ENCODE measurements at regions not wholly inside any gene's neighbourhood (a gene's known extent, or its start where the extent isn't known, plus 50 kb on each side); places are given as distances from the start of the nearest gene placed in this dataset.
A peak's percentile ranks its signal among the peaks of the same experiment; 100 is the strongest.
"Not testable (repeated sequence)": the region's sequence is repeated elsewhere in the genome, so short reads cannot be mapped to it uniquely, and the experiment has no call there.

DNA sequence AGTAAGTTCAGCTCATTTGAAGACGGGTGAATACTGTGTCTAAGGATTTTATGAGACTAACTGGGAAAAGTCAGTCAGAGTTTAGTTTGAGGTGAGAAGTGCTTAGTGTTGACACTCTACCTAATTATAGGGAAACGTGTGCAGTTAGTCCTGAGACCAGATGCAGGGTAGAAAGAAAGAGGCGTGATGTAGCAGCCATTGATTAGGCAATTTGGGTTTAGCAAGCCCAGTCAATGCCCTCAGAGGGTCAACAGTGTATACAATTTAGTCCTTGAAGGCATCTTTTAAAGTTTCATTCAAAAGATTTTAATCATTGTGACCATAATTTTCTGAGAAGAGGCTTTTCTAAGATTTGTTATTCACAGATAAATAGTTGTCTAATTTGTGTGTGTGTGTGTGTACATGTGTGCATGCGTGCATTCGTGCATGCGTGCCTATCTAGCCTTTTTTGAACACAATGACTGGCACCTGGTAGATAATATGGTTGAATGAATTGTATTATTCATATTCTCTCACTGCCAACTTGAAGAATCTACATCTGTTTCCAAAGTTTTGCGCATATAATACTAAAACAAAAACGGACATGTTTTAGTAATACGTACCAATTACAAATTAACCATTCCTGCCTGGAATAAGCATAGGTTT, 332.9 kb downstream of the SRGAP2C start:
- no peak for FAIRE-seq
- no peak for DNase-seq (ENCODE audit: insufficient read length, low spot score)

DNA sequence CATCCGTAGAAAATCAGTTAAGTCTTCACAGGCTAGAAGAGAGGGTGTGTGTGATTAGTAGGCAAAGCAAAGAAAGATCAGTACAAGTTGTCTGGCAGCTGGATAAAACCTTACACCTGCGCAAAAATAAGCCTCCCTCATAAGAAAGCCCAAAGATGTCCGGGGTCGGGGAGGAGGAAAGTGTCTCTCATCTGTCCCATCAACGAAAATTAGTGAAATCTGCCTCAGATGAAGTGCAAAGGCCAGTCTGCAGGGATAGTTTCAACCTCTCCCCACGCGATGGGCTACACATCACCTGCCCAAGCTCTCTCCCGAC, 333.9 kb downstream of the SRGAP2C start:
- FAIRE-seq, result no peak

GRCh38 chr1:121519042-121519755, 334.4 kb downstream of the SRGAP2C start:
- FAIRE-seq (no peak), DNase-seq (ENCODE audit: insufficient read length, low spot score) (no peak)

More for the DNA sequence above, 333.9 kb downstream of the SRGAP2C start:
- DNase-seq (ENCODE audit: insufficient read length, low spot score), result no peak

DNA sequence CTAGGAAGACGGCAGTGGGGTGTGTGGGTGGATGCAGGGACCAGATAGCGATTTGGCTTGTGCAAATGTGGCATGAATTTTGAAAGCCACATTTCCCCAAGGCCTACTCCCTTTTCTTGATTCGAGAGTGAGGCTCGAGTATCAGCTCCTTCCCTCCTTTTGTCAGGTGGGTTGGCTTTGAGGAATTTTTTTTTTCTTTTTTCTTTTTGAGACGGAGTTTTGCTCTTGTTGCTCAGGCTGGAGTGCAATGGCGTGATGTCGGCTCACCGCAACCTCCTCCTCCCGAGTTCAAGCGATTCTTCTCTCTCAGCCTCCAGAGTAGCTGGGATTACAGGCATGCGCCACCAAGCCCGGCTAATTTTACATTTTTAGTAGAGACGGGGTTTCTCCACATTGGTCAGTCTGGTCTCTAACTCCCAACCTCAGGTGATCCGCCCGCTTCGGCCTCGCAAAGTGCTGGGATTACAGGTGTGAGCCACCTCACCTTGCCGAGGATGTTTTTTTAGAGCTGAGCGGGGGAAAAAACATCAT, 335.0 kb downstream of the SRGAP2C start:
- not testable (repeated sequence) for FAIRE-seq; DNase-seq (ENCODE audit: insufficient read length, low spot score)

- FAIRE-seq (no peak), DNase-seq (ENCODE audit: insufficient read length, low spot score) (no peak)
Observed at GRCh38 chr1:121522061-121522759, 337.4 kb downstream of the SRGAP2C start.

DNA sequence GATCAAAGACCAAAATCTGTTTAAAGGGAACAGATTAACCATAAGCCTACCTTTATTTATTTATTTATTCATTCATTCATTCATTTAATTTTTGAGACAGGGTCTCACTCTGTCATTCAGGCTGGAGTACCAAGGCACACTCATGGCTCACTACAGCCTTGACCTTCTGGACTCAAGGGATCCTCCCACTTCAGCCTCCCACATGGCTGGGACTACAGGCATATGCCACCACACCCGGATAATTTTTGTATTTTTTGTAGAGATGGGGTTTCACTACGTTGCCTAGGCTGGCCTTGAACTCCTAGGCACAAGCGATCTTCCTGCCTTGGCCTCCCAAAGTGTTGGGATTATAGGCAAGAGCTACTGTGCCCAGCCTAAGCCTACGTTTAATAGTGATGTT, 338.3 kb downstream of the SRGAP2C start:
- not testable (repeated sequence) for FAIRE-seq; DNase-seq (ENCODE audit: insufficient read length, low spot score)

DNA sequence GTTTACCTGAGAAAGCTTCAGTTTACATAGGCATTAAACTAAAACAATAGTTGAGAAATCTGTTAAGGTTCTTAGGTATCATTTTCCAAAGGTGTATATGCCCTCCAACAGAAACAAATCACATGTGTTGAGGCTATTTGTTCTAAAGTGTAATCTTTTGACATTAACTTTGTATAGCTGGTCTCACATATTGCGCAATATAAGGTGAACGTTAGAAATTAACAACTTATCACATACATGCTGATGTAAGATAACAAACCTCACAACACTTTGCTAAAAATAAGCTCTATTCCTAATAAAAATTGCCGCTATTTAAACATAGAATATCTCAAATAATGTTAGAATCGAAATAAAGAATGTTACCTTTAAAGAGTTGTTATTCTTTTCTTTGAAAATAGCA, 340.6 kb downstream of the SRGAP2C start:
- DNase-seq (ENCODE audit: insufficient read length, low spot score) (no peak), FAIRE-seq (no peak)

GRCh38 chr1:121528958-121529357, 344.2 kb downstream of the SRGAP2C start:
- not testable (repeated sequence) for DNase-seq (ENCODE audit: insufficient read length, low spot score); FAIRE-seq

DNA sequence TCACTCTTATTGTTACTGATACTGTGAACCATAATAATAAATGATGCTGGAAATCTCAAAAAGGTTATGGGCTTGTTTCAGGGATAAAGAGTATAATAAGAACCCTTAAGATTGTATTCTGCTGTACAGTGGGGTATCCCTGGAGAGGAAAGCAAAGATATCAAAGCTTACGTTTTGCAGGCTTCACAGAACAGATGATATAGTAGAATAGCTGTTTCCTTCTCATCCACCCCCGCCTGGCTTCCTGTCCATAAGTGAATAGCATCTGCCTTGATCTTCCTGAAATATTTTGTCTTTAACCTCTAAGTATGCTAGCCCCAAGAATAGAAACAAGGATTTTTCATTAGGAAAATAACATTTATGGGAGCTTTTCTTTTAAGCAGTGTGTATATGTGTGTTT, 345.3 kb downstream of the SRGAP2C start:
- not testable (repeated sequence) for DNase-seq (ENCODE audit: insufficient read length, low spot score)
- FAIRE-seq, result peak; percentile 80

DNA sequence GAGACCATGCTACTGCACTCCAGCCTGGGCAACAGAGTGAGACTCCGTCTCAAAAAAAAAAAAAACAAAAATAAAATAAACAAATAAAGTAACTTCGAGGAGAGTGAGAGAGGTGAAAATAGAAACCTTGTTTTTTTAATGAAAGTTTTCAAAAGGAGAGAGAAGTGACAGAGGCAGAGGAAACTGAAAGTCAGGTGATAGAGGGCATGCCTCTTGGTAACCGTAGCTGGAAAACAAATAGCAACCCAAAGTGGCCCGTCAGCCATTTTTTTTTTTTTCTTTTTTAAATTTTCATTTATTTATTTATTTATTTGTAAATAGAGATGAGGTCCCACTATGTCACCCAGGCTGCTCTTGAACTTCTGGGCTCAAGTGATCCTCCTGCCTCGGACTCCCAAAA, 347.0 kb downstream of the SRGAP2C start:
- FAIRE-seq; DNase-seq (ENCODE audit: insufficient read length, low spot score): not testable (repeated sequence)

DNA sequence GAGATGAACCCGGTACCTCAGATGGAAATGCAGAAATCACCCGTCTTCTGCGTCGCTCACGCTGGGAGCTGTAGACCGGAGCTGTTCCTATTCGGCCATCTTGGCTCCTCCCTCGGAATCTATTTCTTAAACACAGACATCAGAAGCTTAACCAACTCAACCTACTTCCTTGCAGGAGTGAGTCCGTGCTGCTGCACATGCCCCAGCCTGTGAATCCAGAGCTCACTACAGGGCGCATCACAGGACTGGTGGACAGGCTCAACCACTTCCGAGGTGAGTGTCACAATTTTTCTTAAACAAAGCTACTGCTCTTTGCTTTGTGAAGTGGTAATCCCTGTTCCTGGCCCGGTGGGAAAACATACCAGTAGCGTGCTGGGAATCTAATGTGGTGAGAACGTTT, 353.4 kb downstream of the SRGAP2C start:
- DNase-seq (ENCODE audit: insufficient read length, low spot score); FAIRE-seq: not testable (repeated sequence)

- DNase-seq (ENCODE audit: insufficient read length, low spot score) (no peak), FAIRE-seq (no peak)
Observed at GRCh38 chr1:121538943-121539575, 354.3 kb downstream of the SRGAP2C start.

DNA sequence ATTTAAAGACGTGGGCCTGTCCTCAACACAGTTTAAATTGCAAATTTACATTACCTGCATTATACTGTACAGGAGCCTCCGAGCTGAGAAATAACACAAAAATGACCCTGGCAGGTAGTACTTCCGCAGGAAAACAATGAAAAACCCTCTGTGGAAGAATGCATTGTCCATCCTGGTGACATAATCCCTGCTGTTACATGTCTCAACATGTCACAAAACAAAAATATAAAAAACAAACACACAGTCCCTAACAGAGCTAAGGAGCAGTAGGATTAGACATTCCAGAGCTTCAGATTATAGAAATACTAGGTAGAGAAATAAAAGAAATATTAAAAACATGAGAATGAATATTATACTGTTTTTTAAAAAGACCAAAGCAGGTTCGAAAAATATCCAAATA, 359.2 kb downstream of the SRGAP2C start:
- not testable (repeated sequence) for DNase-seq (ENCODE audit: insufficient read length, low spot score); FAIRE-seq

- DNase-seq (ENCODE audit: insufficient read length, low spot score) (no peak), FAIRE-seq (no peak)
Observed at GRCh38 chr1:121544500-121544899, 359.7 kb downstream of the SRGAP2C start.

DNA sequence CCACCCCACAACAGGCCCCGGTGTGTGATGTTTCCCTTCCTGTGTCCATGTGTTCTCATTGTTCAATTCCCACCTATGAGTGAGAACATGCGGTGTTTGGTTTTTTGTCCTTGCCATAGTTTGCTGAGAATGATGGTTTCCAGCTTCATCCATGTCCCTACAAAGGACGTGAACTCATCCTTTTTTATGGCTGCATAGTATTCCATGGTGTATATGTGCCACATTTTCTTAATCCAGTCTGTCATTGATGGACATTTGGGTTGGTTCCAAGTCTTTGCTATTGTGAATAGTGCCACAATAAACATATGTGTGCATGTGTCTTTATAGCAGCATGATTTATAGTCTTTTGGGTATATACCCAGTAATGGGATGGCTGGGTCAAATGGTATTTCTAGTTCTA, 361.1 kb downstream of the SRGAP2C start:
- FAIRE-seq; DNase-seq (ENCODE audit: insufficient read length, low spot score): not testable (repeated sequence)

DNA sequence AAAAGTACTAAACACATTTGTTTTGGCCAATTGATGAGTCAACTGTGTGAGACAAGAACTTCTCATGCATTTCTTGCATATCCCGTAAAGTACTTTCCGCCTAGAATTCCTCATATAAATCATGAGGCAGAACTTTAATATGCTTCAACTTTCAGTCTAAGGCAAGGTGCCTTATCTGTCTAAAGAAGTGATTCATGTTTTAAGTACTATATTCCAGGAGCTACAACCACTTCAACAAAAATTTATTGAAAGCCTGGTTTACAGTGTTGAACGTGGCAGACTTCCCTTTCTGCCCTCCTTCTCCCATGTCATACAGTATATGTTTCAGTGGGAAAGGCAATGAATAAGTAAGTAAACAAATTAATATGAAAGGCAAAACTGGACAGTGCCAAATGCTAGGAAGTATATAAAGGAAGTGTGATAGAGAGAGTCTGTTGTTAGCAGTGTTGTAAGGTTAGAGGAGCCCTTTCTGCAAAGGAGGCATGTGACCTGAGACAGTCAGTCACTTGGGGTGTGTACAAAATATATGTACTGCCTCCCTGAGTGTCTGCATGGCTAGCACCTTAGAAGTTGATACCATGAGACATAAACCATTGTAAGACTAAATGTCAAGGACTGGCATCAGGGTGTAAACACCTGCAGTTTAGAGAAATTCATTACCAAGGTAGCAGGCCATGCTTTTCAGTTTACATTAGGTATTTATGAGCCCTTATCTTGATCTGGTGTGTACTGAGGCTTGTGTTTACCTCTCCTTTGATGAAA, 362.2 kb downstream of the SRGAP2C start:
- no peak for DNase-seq (ENCODE audit: insufficient read length, low spot score)

DNA sequence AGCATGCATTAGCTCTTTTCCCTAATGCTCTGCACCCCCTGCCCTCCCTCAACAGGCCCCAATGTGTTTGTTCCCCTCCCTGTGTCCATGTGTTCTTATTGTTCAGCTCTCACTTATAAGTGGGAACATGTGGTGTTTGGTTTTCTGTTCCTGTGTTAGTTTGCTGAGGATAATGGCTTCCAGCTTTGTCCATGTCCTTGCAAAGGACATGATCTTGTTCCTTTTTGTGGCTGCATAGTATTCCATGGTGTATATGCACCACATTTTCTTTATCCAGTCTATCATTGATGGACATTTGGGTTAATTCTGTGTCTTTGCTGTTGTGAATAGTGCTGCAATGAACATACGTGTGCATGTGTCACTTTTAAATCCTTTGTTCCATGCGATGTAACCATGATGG, 363.0 kb downstream of the SRGAP2C start:
- not testable (repeated sequence) for DNase-seq (ENCODE audit: insufficient read length, low spot score); FAIRE-seq

More for the DNA sequence above, 362.2 kb downstream of the SRGAP2C start:
- no peak for FAIRE-seq

GRCh38 chr1:121550817-121551216, 366.0 kb downstream of the SRGAP2C start:
- DNase-seq (ENCODE audit: insufficient read length, low spot score); FAIRE-seq: not testable (repeated sequence)

GRCh38 chr1:121551491-121551890, 366.7 kb downstream of the SRGAP2C start:
- not testable (repeated sequence) for DNase-seq (ENCODE audit: insufficient read length, low spot score); FAIRE-seq

DNA sequence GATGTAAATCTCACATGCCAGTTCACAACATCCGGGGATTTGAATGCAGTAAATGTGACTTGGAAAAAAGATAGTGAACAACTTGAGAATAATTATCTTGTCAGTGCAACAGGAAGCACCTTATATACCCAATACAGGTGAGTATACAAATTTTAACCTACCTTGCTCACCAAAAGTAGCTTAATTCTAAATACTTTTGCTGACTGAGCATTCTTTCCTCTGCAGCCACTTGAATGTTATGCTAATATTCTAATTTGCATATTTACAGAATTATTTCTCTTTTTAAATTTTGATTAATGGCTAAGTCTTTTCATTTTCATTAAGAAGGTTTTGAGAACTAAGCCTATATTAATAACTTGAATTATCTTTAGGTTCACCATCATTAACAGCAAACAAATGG, 371.8 kb downstream of the SRGAP2C start:
- FAIRE-seq, result not testable (repeated sequence)

More for the DNA sequence above, 371.8 kb downstream of the SRGAP2C start:
- not testable (repeated sequence) for DNase-seq (ENCODE audit: insufficient read length, low spot score)
